Stomach (tissue), 8 donors: ENCODE measurements at regions not wholly inside any gene's neighbourhood (a gene's known extent, or its start where the extent isn't known, plus 50 kb on each side); places are given as distances from the start of the nearest gene placed in this dataset.
"Not testable (repeated sequence)": the region's sequence is repeated elsewhere in the genome, so short reads cannot be mapped to it uniquely, and the experiment has no call there.

Experiments
- DNase-seq, 2 donors: peaks; one replicate each; pipeline versions ENCODE4 v3.0.0 to v3.0.0-alpha.2; 2013 to 2019
- H3K27ac ChIP-seq, 5 donors: fragments of 200-600 bp in 4 of 5; sonication (generic) in 4 of 5; one replicate each; pipeline ENCODE4 v1.5.1; 2013 to 2019; ENCODE audit warnings: mild to moderate bottlenecking in 1 of 5, moderate library complexity in 1 of 5
- H3K27me3 ChIP-seq, 3 donors: fragments of 200-600 bp; sonication (generic); one replicate each; pipeline ENCODE4 v1.5.1; 2017 to 2019; ENCODE audit warnings: mixed run types in 1 of 3
- H3K36me3 ChIP-seq, 4 donors: fragments of 200-600 bp; sonication (generic); 1 replicate in 3 of 4; 2 replicates in 1 of 4; pipeline ENCODE4 v1.5.1; 2016 to 2019
- H3K4me1 ChIP-seq, 4 donors: fragments of 200-600 bp; sonication (generic); one replicate each; pipeline ENCODE4 v1.5.1; 2016 to 2019
- H3K4me3 ChIP-seq, 4 donors: fragments of 200-600 bp; sonication (generic) in 3 of 4; one replicate each; pipeline ENCODE4 v1.5.1; 2016 to 2019; ENCODE audit warnings: mild to moderate bottlenecking in 1 of 4
- H3K9me3 ChIP-seq, 4 donors: fragments of 200-600 bp; sonication (generic); one replicate each; pipeline ENCODE4 v1.5.1; 2016 to 2019
- CTCF ChIP-seq, 7 experiments: fragments of 450-650 bp in 4 of 7; fragments of 200-600 bp in 3 of 7; sonication (generic) in 3 of 7; IDR thresholded peaks; one replicate each; pipeline ENCODE4 v1.5.1; 2016 to 2019; ENCODE audit warnings: antibody characterized with exemption in 7 of 7, control low read depth in 2 of 7, mild to moderate bottlenecking in 1 of 7
- EP300 ChIP-seq: sonication (generic); formaldehyde crosslinking; IDR thresholded peaks from one replicate; pipeline ENCODE4 v1.6.1; 2017; ENCODE audit warnings: antibody characterized with exemption
- POLR2A ChIP-seq, 4 donors: fragments of 450-650 bp; IDR thresholded peaks; one replicate each; pipeline ENCODE4 v1.6.1; 2016; ENCODE audit warnings: antibody characterized with exemption in 4 of 4, control low read depth in 2 of 4, mild to moderate bottlenecking in 1 of 4, moderate library complexity in 1 of 4
- POLR2AphosphoS5 ChIP-seq, 3 donors: sonication (generic); formaldehyde crosslinking; IDR thresholded peaks; one replicate each; pipeline ENCODE4 v1.6.1; 2016; ENCODE audit warnings: antibody characterized with exemption in 3 of 3
- WGBS, 5 donors: extraction: QIAGEN DNeasy Blood & Tissue Kit in 3 of 5; methylation state at CpG; one replicate each; pipeline versions ENCODE4 v1.1.5 to v1.1.7; 2013 to 2018; 5-methylcytosine and 5-hydroxymethylcytosine counted together
- intact Hi-C: fragments of 100-400 bp; cut with DNase I; formaldehyde crosslinking; loops from one replicate; pipeline ENCODE4 v1.15.1; 2023; ENCODE audit warnings: low total_unique reads
- donor health status: healthy with polysubstance abuse.
- donor health status: Bipolar disorder and iron deficiency.
- donor health status: healthy.

DNA sequence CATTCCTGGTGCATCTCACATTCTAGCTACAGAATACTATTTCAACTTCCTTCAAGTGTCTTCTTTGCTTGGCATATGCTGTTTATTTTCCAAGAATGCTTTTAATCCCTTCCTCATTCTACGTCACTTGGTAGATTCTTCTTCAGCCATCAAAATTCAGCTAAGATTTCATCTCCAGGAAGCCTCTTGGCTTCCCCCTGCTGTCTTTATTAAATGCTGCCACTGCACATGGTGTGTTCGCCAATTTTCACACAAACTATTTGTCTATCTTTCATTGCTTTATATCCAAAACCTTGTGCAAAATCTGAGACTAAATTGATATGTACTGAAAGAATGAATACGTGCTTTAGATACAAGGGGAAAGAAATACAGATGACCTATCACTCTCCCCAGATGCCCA is 253.0 kb downstream of the RFPL4B start:
- WGBS, 5 donors: 78 to 89% (median 82%) methylated on average over 3 of the region's 3 CpGs

DNA sequence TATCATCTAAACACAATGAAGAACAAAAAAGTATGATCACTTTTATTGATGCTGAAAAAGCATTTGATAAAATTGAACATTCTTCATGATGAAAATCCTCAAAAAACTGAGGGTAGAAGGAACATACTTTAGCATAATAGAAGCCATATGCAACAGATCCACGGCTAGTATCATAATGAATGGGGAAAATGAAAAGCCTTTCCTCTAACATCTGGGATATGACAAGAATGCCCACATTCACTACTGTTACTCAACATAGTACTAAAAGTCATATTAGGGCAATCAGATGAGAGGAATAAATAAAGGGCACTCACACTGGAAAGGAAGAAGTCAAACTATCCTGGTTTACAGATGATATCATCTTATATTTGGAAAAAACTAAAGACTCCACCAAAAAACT is 256.6 kb downstream of the RFPL4B start:
- intact Hi-C loops: no loop called here
- Histone ChIP-seq H3K36me3 (no peaks in the 10 kb centered on the region), H3K4me1 (peaks cover 0 to 7% (median 2%) of the 10 kb centered on the region in 4 donors), H3K4me3 (no peak overlapping the region), H3K27me3 (no peaks in the 10 kb centered on the region), H3K9me3 (peaks cover 0 to 7% (median 4%) of the 10 kb centered on the region in 4 donors), H3K27ac (no peak overlapping the region)
- 69 to 97% (median 91%) methylated on average over 1 of the region's 1 CpG for WGBS, 5 donors
- DNase-seq: no peak
- no peak for TF ChIP-seq EP300
- no peak for TF ChIP-seq POLR2AphosphoS5 (IDR thresholded peaks at IDR 0.05)
- TF ChIP-seq POLR2A (IDR thresholded peaks at IDR 0.05): no peak
- TF ChIP-seq CTCF (IDR thresholded peaks at IDR 0.05): no peak

More for the DNA sequence above, 253.0 kb downstream of the RFPL4B start:
- H3K27me3 ChIP-seq: no peaks in the 10 kb centered on the region
- H3K27ac ChIP-seq: no peak overlapping the region
- DNase-seq: no peak
- intact Hi-C loops: no loop called here
- no peak overlapping the region for H3K4me3 ChIP-seq
- no peaks in the 10 kb centered on the region for H3K9me3 ChIP-seq
- H3K36me3 ChIP-seq: no peaks in the 10 kb centered on the region
- no peaks in the 10 kb centered on the region for H3K4me1 ChIP-seq
- TF ChIP-seq CTCF (IDR thresholded peaks at IDR 0.05) (no peak), POLR2A (IDR thresholded peaks at IDR 0.05) (no peak), EP300 (no peak), POLR2AphosphoS5 (IDR thresholded peaks at IDR 0.05) (no peak)

GRCh38 chr6:112606656-112607435 is 259.7 kb downstream of the RFPL4B start:
- H3K27ac ChIP-seq: no peak overlapping the region
- no peaks in the 10 kb centered on the region for H3K27me3 ChIP-seq
- DNase-seq: peak in 1 of 2 donors; percentile 19
- TF ChIP-seq POLR2A (IDR thresholded peaks at IDR 0.05) (no peak), CTCF (IDR thresholded peaks at IDR 0.05) (no peak)
- 45 to 65% (median 48%) methylated on average over 3 of the region's 3 CpGs for WGBS, 5 donors
- no peak overlapping the region for H3K4me3 ChIP-seq
- no peaks in the 10 kb centered on the region for H3K36me3 ChIP-seq
- H3K4me1 ChIP-seq: peaks cover 0 to 7% (median 2%) of the 10 kb centered on the region in 4 donors
- H3K9me3 ChIP-seq: peaks cover 0 to 20% (median 13%) of the 10 kb centered on the region in 4 donors
- intact Hi-C loops: no loop called here

GRCh38 chr6:112608925-112609324 is 261.8 kb downstream of the RFPL4B start:
- H3K4me1 ChIP-seq, H3K27me3 ChIP-seq, intact Hi-C loops, H3K4me3 ChIP-seq, H3K27ac ChIP-seq, H3K36me3 ChIP-seq, DNase-seq: not testable (repeated sequence)
- H3K9me3 ChIP-seq: peaks cover 0 to 20% (median 13%) of the 10 kb centered on the region in 4 donors
- WGBS, 5 donors: 96 to 100% (median 100%) methylated on average over 1 of the region's 1 CpG

- Histone ChIP-seq H3K27ac (no peak overlapping the region), H3K4me1 (no peaks in the 10 kb centered on the region), H3K36me3 (no peaks in the 10 kb centered on the region), H3K9me3 (peaks cover 0 to 15% (median 11%) of the 10 kb centered on the region in 4 donors), H3K4me3 (no peak overlapping the region), H3K27me3 (no peaks in the 10 kb centered on the region)
- DNase-seq: no peak
- WGBS, 5 donors: 61 to 77% (median 68%) methylated on average over 2 of the region's 2 CpGs
- intact Hi-C loops: no loop called here
- TF ChIP-seq POLR2AphosphoS5 (IDR thresholded peaks at IDR 0.05): no peak
- no peak for TF ChIP-seq EP300
- TF ChIP-seq CTCF (IDR thresholded peaks at IDR 0.05): no peak
- TF ChIP-seq POLR2A (IDR thresholded peaks at IDR 0.05): no peak
Observed at GRCh38 chr6:112613410-112613809, 266.3 kb downstream of the RFPL4B start.
